ENCODE measurements at regions not wholly inside any gene's neighbourhood (a gene's known extent, or its start where the extent isn't known, plus 50 kb on each side); places are given as distances from the start of the nearest gene placed in this dataset.

DNA sequence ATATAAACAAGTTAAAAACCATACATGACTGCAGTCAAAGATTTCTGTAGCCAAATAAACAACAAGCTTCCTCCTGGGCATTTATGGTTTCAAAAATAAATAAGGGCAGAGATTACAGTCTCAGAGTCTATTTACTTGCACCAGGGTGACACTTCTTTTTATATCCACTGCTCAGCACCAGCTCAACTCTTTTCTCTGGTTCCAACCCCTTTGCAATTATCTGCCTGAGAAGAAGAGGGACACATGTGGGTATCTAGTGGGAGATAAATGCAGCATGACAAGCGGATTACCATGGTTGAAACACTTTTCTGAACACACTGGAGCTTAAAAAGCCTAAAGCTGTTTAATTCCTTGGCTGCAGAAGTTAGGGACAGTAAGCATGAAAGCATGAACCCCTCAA lies 311.5 kb downstream of the CNTN3 start:
- Histone ChIP-seq H3K9me3 (no peaks in the 10 kb centered on the region), H3K4me3 (no peak overlapping the region), H3K4me1 (no peaks in the 10 kb centered on the region), H3K36me3 (peaks cover 0 to 4% (median 0%) of the 10 kb centered on the region in 4 donors), H3K27me3 (no peaks in the 10 kb centered on the region), H3K27ac (no peak overlapping the region)
- no peak for DNase-seq
- 47 to 73% (median 61%) methylated on average over 1 of the region's 1 CpG for WGBS, 5 donors
- TF ChIP-seq CTCF (IDR thresholded peaks at IDR 0.05): no peak
- intact Hi-C loops (cut with DNase I; ENCODE audit: low total_unique reads): no loop called here

GRCh38 chr3:74302281-74302680 lies 312.2 kb downstream of the CNTN3 start:
- no peak for DNase-seq
- H3K36me3 ChIP-seq: peaks cover 0 to 4% (median 0%) of the 10 kb centered on the region in 4 donors
- no peak for TF ChIP-seq POLR2A (IDR thresholded peaks at IDR 0.05)
- no peak for TF ChIP-seq POLR2AphosphoS5 (IDR thresholded peaks at IDR 0.05)
- TF ChIP-seq CTCF (IDR thresholded peaks at IDR 0.05): no peak
- TF ChIP-seq EP300 (IDR thresholded peaks at IDR 0.05): no peak
- H3K4me3 ChIP-seq: no peak overlapping the region
- 60 to 79% (median 71%) methylated on average over 1 of the region's 1 CpG for WGBS, 5 donors
- no peak overlapping the region for H3K27ac ChIP-seq
- intact Hi-C loops (cut with DNase I; ENCODE audit: low total_unique reads): no loop called here
- H3K4me1 ChIP-seq: no peaks in the 10 kb centered on the region
- H3K9me3 ChIP-seq: no peaks in the 10 kb centered on the region
- no peaks in the 10 kb centered on the region for H3K27me3 ChIP-seq

GRCh38 chr3:74301056-74301455 lies 313.4 kb downstream of the CNTN3 start:
- TF ChIP-seq POLR2AphosphoS5 (IDR thresholded peaks at IDR 0.05) (no peak), EP300 (IDR thresholded peaks at IDR 0.05) (no peak), POLR2A (IDR thresholded peaks at IDR 0.05) (no peak), CTCF (IDR thresholded peaks at IDR 0.05) (no peak)
- intact Hi-C loops (cut with DNase I; ENCODE audit: low total_unique reads): no loop called here

DNA sequence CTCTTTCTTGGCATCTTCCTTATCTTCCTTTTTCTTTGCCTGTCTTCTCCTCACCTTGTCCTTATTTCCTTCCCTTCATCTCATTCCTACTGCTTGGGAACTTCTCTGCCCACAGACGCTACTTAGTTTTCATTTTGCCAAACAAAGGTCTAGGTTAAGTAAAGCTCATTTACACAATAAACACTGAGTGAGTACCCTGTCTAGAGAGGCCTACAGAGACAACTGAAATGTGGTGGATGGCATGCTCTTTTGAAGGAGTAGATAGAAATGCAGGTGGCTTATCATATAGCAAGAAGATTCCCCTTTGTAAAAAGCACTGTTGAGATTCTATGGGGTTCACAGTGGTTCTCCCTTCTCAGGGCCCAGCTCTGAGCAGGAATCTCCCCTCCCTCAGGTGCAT lies 319.0 kb downstream of the CNTN3 start:
- WGBS, 5 donors: 72 to 87% (median 80%) methylated on average over 1 of the region's 1 CpG
- DNase-seq: no peak
- no peaks in the 10 kb centered on the region for H3K27me3 ChIP-seq
- H3K27ac ChIP-seq: no peak overlapping the region
- H3K9me3 ChIP-seq: no peaks in the 10 kb centered on the region
- no peak overlapping the region for H3K4me3 ChIP-seq
- no peaks in the 10 kb centered on the region for H3K4me1 ChIP-seq
- peaks cover 0 to 13% (median 0%) of the 10 kb centered on the region in 4 donors for H3K36me3 ChIP-seq
- intact Hi-C loops (cut with DNase I; ENCODE audit: low total_unique reads): no loop called here
- TF ChIP-seq POLR2AphosphoS5 (IDR thresholded peaks at IDR 0.05): no peak

More at GRCh38 chr3:74301056-74301455, 313.4 kb downstream of the CNTN3 start:
- Histone ChIP-seq H3K4me3 (no peak overlapping the region), H3K27me3 (no peaks in the 10 kb centered on the region), H3K4me1 (no peaks in the 10 kb centered on the region), H3K27ac (no peak overlapping the region), H3K36me3 (peaks cover 0 to 4% (median 0%) of the 10 kb centered on the region in 4 donors), H3K9me3 (no peaks in the 10 kb centered on the region)
- DNase-seq: peak in 1 of 2 donors; percentile 6

- WGBS, 5 donors: 71 to 89% (median 78%) methylated on average over 2 of the region's 2 CpGs
- Histone ChIP-seq H3K4me1 (no peaks in the 10 kb centered on the region), H3K27ac (no peak overlapping the region), H3K36me3 (peaks cover 0 to 7% (median 0%) of the 10 kb centered on the region in 4 donors), H3K9me3 (no peaks in the 10 kb centered on the region), H3K4me3 (no peak overlapping the region), H3K27me3 (no peaks in the 10 kb centered on the region)
- intact Hi-C loops (cut with DNase I; ENCODE audit: low total_unique reads): no loop called here
- DNase-seq: no peak
- TF ChIP-seq EP300 (IDR thresholded peaks at IDR 0.05): no peak
- no peak for TF ChIP-seq CTCF (IDR thresholded peaks at IDR 0.05)
- TF ChIP-seq POLR2A (IDR thresholded peaks at IDR 0.05): no peak
- TF ChIP-seq POLR2AphosphoS5 (IDR thresholded peaks at IDR 0.05): no peak
Observed at GRCh38 chr3:74288761-74289160, 325.7 kb downstream of the CNTN3 start.

Measured in stomach (tissue), 8 donors.